GM18870 (cell line): ENCODE measurements at regions not wholly inside any gene's neighbourhood (a gene's known extent, or its start where the extent isn't known, plus 50 kb on each side); places are given as distances from the start of the nearest gene placed in this dataset.
"Not testable (repeated sequence)": the region's sequence is repeated elsewhere in the genome, so short reads cannot be mapped to it uniquely, and the experiment has no call there.

ENCODE experiments used
- ATAC-seq: cut with Tn5 transposase; IDR thresholded peaks from one replicate; pipeline ENCODE4 v1.9.1; 2021; ENCODE audit warnings: moderate library complexity; ENCODE audit not compliant: unreplicated experiment

DNA sequence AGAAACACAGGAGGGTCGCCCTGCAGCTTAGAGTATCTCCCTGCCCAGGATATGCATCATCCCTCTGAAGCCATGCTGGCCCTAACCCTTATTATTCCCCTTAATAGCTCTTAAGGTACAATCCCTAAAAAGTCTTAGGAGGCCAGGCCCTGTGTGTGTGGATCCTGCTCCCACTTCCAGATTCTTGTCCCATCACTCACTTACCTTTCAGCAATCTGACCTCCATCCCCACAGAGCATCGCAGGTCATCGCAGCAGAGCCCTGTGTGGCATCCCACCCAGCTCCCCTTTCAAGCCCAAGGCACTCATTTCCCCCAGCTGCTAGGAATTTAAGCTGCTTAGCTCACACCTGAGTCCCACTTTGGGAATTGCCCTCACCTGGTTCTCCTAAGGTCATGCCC, 223.8 kb upstream of the SMLR1 start:
- ATAC-seq: no peak

DNA sequence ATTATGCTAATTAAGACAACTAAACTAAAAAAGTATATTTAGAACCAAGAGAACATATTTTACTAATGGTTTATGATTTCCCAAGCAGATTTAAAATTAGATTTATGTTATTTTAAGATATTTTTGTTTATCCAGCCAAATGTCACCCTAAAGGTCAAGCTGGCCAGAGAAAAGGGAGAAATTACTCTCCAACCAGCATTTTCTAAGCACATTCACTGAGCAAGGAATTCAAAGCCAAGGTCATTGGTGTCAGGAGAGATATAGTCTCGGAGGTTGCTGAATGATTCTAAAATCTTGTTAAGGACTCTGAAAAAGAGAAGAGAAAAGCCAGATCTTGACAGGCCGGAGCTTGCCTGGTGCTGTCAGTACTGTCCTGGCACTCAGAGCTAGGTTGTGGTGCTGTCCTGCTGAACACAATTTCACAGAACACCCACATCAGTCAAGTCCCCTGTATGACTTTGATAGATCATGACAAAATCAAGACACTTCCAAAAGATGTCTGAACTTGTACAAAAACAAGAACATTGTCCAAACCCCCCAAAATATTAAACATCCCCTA, 222.3 kb upstream of the SMLR1 start:
- ATAC-seq: no peak

DNA sequence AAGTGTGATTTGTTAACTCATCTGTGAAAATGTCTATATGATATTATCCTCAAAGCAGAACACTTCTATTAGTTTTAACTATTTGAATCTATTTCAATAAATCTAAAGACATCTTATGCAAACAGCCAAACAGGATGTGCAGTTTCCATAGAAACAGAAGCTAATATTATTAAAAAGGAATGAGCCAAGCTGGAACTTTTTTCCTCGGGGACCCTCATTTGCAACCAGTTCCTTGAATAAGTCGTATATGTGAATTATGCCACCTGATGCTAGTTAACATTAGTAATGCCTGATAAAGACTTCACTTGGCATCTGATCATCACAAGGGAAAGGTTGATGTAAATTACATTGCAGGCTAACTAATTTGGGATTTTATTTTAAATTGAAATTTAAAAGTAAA, 216.9 kb upstream of the SMLR1 start:
- ATAC-seq: no peak

DNA sequence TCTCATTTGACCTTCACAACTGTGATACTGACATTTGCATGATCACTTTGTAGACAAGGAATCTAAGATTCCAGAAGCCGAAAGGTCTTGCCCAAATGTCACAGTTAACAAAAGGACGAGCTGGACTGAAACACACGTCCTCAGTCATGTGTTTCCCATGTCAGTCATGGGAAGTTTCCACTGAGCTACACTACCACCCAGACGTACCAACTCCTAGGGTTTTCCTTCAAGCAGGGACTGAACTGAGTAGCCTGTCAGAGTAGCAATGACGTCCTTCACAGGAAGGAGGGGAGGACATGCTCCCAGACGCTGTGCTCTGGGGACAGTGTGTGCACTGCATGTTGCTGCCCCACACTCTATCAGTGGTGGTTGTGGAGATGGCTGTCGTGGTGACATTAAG, 215.8 kb upstream of the SMLR1 start:
- ATAC-seq: no peak

DNA sequence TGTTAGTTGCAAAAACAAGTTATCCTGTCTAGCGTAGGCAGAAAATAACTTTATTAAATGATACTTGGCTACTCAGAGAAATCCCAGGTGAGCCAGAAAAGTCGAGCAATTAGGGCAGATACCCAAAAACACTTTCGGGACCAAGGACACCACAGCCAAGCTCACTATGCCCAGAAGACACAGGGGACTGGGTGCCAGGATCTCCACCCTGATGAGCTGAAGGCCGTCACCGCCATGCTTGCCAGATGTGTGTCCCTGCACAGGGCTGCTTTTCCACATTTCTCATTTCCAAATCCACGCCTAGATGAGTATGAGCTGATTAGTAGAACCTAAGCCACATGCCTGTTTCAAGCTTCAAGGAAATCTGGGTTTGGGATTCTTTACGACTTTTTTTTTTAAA, 214.0 kb upstream of the SMLR1 start:
- ATAC-seq: no peak

DNA sequence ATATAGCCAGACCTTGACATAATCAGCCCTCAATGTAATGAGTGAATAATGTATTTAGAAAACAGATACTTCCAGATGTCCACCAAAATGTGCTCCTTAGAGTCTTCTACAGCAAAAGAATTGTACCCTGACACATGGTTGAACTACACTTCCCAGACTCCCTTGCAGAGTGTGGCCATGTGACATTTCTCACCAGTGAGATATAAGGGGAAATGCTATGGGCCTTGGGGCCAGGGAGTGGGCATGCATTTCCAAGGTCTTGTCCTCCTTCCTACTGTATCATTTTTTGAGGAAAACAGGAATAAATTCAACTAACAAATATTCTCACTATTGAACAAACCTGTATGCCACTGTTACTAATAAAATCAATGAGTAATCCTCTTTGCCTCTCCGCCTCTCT, 211.4 kb upstream of the SMLR1 start:
- ATAC-seq: no peak

DNA sequence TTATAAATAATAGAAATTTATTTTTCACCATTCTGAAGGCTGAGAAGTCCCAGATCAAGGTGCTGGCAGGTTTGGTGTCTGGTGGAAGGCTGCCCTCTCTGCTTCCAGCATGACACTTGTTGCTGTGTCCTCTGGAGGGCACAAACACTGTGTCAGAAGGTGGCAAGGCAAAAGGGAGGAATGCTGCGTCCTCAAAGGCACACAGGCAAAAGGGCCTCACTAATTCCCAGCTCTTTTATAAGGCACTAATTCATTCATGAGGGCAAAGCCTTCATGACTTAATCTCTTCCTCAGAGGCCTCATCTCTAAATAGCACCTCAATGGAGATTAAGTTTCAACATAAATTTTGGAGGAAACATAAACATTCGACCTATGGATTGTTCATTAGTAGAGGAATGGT, 209.5 kb upstream of the SMLR1 start:
- no peak for ATAC-seq

DNA sequence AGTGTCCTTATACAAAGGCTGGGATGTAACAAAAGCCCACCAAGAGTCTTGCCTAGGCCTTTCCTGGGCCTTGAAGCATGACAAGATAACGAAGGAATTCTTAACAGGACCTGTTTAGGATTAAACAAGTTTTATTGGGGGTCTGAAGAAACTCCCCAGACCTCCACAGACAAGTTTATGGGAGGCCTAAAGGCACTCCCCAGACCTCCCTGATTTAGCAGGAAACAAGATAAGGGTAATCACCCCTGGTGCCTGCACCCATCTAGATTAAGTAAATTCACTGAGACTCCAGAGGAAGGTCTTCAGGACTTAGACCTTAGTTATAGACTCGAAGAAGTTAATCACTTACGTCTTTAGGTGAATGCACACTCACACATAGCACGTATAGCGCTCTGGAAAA, 208.4 kb upstream of the SMLR1 start:
- ATAC-seq: not testable (repeated sequence)

DNA sequence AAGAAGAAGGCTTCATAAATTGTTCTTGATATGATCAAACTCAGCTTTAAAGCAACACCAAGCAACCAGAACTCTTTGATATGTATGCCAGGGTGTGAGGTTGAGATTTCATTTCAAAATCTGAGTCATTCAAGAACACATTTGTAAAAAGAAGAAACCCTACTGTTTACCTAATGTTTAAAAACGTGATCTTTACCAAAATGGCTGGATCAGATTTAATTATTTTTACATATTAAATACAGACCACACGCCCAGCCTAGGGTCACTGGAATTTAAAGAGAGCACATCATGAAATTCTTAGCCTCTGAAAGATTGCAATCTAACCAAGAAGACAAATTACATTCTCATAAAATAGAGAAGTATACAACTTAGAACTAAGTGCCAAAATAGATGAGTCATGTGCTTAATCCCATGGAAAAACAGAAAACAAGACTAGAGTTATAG, 206.8 kb upstream of the SMLR1 start:
- ATAC-seq: no peak

DNA sequence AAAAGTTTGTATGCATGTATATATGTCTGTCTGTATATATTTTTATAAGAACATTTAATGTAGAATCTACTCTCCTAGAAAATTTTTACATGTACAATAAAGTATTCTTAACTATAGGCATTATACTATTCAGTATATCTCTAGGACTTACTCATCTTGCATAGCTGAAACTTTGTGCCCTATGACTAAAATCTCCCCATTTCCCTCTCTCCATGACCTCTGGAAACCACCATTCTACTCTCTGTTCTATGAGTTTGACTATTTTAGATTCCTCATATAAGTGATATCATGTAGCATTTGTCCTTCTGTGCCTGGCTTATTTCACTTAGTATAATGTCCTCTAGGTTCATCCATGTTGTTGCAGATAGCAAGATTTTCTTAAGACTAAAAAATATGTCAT, 205.1 kb upstream of the SMLR1 start:
- peak; percentile 32 for ATAC-seq

DNA sequence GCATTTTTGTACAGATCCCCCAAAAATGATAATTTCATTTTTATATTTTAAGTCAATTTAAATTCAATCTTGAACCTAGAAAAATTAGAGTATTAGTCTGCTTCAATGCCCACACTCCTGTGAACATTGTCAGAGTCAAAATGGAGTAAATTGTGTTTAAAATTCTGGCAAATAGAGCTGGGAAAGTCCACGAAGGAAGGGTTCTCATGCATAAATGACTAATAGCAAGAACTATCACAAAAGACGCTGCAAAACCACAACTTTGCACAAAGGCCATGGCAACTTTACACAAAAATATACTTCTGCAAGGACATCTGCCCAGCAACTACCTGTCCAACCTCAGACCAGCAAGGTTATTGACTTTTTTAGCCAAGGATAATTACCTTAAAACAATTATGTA, 203.2 kb upstream of the SMLR1 start:
- no peak for ATAC-seq

DNA sequence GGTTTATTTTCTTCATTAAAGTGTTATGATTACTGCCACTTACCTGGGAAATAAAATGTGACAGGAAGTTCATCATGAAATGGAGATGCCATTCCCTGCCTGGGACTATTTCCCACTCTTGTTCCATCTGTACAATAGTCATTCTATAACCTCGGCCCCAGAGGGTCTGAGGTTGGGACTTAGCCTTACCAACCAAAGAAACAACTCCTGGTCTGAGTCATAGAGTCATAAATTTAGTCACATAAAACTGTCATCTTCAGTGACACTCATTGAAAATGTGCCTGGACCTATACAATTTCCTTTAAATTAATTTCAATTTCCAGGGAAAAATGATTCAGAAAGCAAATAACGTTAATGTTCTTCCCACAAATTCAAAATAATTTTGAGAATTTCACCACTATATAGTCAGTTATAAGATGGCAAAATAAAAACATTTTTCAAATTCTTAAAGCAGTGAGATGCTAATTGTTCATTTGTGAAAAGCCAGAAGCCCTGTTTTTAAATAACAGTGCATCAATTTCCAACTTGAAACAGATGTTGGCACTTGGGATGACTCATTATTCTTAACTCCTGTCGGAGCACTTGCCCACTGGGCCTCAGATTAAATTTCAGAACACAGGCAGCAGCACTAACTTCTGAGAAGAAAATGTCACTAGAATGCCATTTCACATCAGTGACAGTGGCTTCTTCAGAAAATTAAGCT, 201.2 kb upstream of the SMLR1 start:
- ATAC-seq: peak; percentile 83

DNA sequence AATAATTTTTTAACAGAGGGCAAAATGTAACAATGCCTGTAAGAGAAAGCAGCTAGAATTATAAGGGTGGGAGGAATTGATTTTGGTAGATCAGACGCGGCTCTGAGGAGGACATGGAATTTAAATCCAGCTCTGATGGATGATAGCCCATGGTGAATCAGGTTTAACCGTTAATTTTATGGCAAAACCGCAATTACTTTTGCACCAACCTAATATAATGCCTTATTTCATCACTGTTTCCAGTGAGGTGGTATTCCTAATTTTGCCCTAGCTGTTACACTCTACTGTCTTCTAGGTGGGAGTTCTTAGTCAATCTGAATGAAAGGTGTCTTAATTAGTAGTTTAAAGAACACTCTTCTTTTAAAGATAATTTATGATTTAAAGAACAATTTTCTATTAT, 198.3 kb upstream of the SMLR1 start:
- ATAC-seq: no peak

DNA sequence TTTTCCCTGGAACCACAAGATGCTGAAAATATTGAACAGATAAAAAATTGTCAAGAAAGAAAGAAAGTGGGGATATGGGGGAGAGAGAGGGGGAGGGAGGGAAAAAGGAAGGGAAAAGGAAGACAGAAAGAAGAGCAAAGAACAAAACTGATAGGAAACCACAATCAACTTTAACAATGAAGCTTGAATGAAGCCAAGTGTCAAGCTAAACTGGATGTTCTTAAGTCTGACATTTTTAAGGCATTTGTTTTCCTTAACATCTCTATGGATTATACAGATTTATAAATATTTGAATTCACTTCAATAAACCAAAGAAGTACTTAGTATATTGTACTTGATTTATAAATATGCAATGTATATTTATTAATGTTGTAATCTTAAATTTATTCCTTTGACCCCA, 197.6 kb upstream of the SMLR1 start:
- no peak for ATAC-seq

DNA sequence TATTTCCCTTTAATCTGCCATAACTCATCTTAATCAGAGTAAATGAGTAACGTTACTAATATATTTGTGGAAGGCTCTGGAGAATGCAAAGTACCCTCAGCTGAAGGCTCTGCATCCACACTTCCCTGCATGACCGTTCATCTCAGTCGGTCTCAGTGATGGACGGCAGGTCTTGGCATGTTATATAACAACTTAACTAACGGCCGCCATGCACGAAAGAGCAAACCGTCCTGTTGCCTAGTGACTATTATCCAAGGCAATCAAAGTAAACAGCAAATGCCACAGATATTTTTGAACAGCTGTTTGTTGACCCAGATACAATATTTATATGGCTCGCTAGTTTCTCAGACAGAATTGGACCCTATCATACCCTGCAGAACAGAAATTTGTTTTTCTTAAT, 194.9 kb upstream of the SMLR1 start:
- no peak for ATAC-seq

DNA sequence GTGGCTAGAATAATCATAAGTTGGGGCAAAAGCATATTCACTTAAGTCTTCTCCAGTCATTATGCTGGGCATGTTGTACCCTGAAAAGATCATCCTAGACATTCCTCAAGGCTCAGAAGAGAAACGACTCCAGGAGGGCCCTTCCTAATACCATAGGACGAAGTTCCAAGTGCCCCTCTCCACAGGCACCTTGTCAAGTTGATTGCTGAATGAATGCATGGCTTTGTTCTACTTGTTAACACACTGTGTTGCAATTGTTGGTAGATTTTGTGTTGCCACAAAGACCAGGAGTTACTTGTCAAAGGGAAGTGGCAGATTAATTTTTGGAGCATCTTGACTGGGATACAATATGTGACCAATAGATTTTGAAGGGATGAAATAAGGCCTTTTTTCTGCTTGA, 194.3 kb upstream of the SMLR1 start:
- ATAC-seq: no peak

DNA sequence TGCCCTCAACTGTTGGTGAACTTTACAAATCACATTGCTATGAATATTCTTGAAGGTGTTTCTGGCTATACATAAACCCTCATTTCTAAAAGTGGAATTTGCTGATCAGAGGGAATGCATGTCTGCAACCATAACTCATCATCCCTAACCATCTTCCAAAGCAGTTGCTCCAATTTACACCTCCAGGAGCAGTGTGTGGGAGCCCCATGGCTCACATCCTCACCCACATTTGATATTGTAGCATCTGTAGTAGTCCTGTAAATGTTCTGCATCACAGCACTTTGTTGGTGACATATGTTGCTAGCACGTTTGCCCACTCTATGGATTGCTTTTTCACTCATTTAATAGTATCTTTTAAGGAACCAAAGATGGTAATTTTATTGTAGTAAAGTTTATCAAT, 183.8 kb upstream of the SMLR1 start:
- ATAC-seq: no peak

DNA sequence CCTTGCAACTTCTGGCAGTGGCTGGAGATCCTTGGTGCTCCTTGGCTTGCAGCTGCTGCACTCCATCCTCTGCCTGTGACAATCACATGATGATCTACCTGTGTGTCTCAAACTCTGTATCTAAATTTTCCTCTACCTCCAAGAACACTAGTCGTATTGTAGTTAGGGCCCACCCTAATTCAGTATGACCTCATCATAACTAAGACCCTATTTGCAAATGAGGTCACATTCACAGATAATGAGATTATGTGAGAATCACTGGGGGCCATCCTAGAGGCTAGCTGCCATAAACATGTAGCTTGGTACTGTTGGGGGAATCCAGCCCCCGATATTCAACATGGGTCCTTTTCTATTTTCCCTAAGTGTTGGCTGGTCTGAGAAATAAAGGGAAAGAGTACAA, 183.0 kb upstream of the SMLR1 start:
- no peak for ATAC-seq

DNA sequence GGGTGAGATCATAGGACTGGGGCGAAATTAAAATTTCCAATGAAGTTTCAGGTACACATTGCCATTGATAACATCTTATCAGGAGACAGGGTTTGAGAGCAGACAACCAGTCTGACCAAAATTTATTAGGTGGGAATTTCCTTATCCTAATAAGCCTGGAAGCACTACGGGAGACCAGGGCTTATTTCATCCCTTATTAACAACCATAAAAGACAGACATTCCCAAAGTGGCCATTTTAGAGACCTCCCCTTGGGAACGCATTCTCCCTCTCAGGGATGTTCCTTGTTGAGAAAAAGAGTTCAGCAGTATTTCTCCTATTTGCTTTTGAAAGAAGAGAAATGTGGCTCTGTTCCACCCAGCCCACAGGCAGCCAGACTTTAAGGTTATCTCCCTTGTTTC, 182.4 kb upstream of the SMLR1 start:
- ATAC-seq: not testable (repeated sequence)

DNA sequence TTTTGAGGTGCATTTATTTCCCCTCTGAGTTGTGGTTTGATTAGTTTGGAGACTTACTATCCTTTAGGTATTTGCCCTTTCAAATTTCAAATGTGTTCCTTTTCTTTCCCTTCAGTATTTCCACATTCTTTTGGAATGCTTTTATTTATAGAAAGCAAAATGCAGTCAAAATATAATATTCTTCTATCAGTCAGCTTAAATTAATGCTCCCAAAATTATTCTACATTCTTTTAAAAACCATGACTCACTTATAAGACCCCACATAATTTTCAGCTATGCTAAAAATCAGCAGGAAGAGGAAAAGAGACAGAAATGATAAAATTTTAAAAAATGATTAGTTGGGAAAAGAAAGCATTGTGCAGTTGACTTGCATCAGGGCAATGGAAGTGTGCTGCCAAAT, 180.0 kb upstream of the SMLR1 start:
- no peak for ATAC-seq

DNA sequence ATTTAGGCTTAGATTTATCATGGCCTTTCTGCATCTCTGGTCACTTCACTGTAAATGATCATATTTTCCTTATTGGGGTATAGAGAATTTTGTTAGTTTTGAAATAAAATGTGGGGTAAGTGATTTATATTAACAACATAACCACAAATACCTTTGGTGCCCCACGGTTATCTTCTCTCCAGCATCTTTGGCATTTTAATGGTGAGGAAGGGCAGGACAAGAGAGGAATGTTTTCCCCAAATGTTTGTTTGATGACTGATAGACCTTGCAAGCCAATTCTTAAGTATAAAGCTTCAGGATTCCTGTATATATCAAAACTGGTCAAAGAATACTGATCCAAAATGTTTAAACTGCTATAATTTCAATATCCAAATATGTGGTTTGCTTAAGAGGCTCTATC, 171.6 kb upstream of the SMLR1 start:
- ATAC-seq: no peak

DNA sequence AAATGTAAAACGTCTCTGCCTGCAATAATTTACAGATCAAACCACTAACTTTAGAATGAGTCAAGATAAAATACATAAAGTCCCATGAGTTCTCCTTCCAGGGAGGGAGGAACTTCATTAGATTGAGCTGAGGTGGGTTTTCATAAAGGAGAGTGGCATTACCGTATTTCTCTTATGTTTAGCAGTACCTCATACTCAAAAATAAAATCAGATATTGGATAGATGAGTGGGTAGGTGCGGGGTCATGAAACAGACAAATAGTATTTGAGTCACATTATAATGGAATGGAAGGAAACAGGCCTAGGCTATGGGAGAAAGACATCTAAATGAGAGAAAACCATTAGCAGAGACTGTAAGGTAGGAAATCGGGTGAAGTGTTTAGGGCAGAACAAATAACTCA, 166.1 kb upstream of the SMLR1 start:
- ATAC-seq: no peak

DNA sequence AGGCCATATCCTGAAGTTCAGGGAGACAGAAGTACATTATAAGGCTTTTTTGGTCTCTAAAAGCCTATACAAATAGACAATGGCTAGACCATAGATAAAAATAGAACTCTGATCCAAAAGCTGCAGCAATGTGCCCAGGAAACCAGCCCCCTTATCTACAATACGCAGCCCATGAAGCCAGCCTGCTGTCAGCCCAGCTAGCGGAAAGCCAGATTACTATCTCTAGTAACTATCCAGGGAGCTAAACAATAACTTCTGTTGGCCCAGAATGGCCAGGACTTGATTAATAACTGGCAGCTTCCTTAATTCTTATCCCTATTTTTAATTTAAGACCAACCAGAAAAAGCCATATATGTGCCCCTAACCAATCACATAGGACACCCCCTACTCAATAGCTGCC, 160.4 kb upstream of the SMLR1 start:
- ATAC-seq: no peak
